ENCODE measurements at regions not wholly inside any gene's neighbourhood (a gene's known extent, or its start where the extent isn't known, plus 50 kb on each side); places are given as distances from the start of the nearest gene placed in this dataset.
A peak's percentile ranks its signal among the peaks of the same experiment; 100 is the strongest.
"Not testable (repeated sequence)": the region's sequence is repeated elsewhere in the genome, so short reads cannot be mapped to it uniquely, and the experiment has no call there.

- DNase-seq, result no peak
These were observed 139.2 kb upstream of the RBPJ start for GRCh38 chr4:26181616-26182015.

GRCh38 chr4:26183017-26183416, 137.8 kb upstream of the RBPJ start:
- no peak for DNase-seq

- no peak for DNase-seq
These were observed 135.4 kb upstream of the RBPJ start for GRCh38 chr4:26185436-26185835.

- DNase-seq, result no peak
These were observed 129.5 kb upstream of the RBPJ start for GRCh38 chr4:26191353-26191752.

GRCh38 chr4:26192899-26193869, 127.6 kb upstream of the RBPJ start:
- DNase-seq, result no peak

- no peak for DNase-seq
These were observed 126.0 kb upstream of the RBPJ start for GRCh38 chr4:26194764-26195163.

- no peak for DNase-seq
These were observed 124.2 kb upstream of the RBPJ start for GRCh38 chr4:26196567-26196966.

GRCh38 chr4:26197018-26197779, 123.6 kb upstream of the RBPJ start:
- peak in 1 of 2 donors; percentile 15 for DNase-seq

- DNase-seq, result not testable (repeated sequence)
These were observed 121.9 kb upstream of the RBPJ start for GRCh38 chr4:26198931-26199330.

GRCh38 chr4:26199596-26199995, 121.2 kb upstream of the RBPJ start:
- no peak for DNase-seq

GRCh38 chr4:26201120-26201519, 119.7 kb upstream of the RBPJ start:
- DNase-seq, result no peak

GRCh38 chr4:26204249-26204825, 116.5 kb upstream of the RBPJ start:
- no peak for DNase-seq

- no peak for DNase-seq
These were observed 115.9 kb upstream of the RBPJ start for GRCh38 chr4:26204911-26205370.

GRCh38 chr4:26206339-26206738, 114.5 kb upstream of the RBPJ start:
- DNase-seq, result no peak

GRCh38 chr4:26206999-26207398, 113.8 kb upstream of the RBPJ start:
- no peak for DNase-seq

- no peak for DNase-seq
These were observed 113.2 kb upstream of the RBPJ start for GRCh38 chr4:26207631-26208030.

- DNase-seq, result no peak
These were observed 112.4 kb upstream of the RBPJ start for GRCh38 chr4:26208237-26208994.

- not testable (repeated sequence) for DNase-seq
These were observed 111.4 kb upstream of the RBPJ start for GRCh38 chr4:26209378-26209777.

- no peak for DNase-seq
These were observed 108.3 kb upstream of the RBPJ start for GRCh38 chr4:26212528-26212927.

GRCh38 chr4:26213317-26213716, 107.5 kb upstream of the RBPJ start:
- no peak for DNase-seq

- DNase-seq, result no peak
These were observed 105.8 kb upstream of the RBPJ start for GRCh38 chr4:26214994-26215393.

- DNase-seq, result no peak
These were observed 105.1 kb upstream of the RBPJ start for GRCh38 chr4:26215725-26216124.

- DNase-seq, result no peak
These were observed 103.3 kb upstream of the RBPJ start for GRCh38 chr4:26217481-26217880.
